ENCODE measurements at regions not wholly inside any gene's neighbourhood (a gene's known extent, or its start where the extent isn't known, plus 50 kb on each side); places are given as distances from the start of the nearest gene placed in this dataset.

DNA sequence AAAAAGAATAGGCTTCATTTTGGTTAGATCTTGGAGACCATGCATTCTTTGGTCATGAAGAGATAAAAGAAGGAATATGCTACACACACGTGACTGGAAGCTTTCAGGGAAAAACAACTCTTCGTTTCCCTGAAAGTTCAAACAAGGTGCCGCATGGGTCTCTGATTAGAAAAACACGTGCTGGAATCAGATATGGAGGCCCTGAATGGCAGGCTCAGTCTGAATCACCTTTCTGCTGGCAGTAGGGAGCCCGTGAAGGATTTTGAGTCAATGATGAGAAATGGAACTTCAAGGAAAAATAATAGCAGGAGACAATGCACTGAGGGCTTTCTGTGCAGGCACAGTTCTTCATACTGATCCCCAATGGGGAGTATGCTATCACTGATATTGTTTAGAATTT is 99.8 kb upstream of the LRRN1 start:
- Histone ChIP-seq H3K36me3 (no peaks in the 10 kb centered on the region), H3K4me1 (no peaks in the 10 kb centered on the region), H3K27ac (no peak overlapping the region), H3K4me3 (no peak overlapping the region), H3K9me3 (no peaks in the 10 kb centered on the region), H3K27me3 (no peaks in the 10 kb centered on the region)
- DNase-seq = no peak
- TF ChIP-seq, protein P1, sequence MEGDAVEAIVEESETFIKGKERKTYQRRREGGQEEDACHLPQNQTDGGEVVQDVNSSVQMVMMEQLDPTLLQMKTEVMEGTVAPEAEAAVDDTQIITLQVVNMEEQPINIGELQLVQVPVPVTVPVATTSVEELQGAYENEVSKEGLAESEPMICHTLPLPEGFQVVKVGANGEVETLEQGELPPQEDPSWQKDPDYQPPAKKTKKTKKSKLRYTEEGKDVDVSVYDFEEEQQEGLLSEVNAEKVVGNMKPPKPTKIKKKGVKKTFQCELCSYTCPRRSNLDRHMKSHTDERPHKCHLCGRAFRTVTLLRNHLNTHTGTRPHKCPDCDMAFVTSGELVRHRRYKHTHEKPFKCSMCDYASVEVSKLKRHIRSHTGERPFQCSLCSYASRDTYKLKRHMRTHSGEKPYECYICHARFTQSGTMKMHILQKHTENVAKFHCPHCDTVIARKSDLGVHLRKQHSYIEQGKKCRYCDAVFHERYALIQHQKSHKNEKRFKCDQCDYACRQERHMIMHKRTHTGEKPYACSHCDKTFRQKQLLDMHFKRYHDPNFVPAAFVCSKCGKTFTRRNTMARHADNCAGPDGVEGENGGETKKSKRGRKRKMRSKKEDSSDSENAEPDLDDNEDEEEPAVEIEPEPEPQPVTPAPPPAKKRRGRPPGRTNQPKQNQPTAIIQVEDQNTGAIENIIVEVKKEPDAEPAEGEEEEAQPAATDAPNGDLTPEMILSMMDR (IDR thresholded peaks at IDR 0.05) = no peak
- TF ChIP-seq POLR2A (IDR thresholded peaks at IDR 0.05) = no peak

DNA sequence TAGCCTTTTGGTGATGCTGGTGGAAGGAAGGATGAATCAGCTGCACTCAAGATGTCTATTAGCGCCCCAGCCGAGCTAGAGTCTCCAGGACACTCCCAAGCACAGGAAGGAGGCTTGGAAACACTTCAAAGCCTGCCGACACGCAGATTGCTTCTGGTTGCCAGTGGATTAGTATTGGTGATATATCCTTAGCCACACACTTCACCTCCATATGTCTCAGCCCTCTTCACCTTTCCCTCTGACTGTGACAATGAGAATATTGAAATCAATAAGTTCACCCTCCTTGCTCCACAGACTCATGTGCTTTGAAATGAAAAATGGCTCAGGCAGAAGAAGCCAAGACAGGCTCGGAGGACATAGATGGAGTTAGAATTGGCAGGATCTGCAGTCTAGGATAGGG is 102.9 kb upstream of the LRRN1 start:
- Histone ChIP-seq H3K4me3 (no peak overlapping the region), H3K9me3 (no peaks in the 10 kb centered on the region), H3K27ac (no peak overlapping the region), H3K27me3 (no peaks in the 10 kb centered on the region), H3K4me1 (no peaks in the 10 kb centered on the region), H3K36me3 (no peaks in the 10 kb centered on the region)
- TF ChIP-seq, protein P1 (IDR thresholded peaks at IDR 0.05) = no peak
- no peak for TF ChIP-seq POLR2A (IDR thresholded peaks at IDR 0.05)
- no peak for DNase-seq

DNA sequence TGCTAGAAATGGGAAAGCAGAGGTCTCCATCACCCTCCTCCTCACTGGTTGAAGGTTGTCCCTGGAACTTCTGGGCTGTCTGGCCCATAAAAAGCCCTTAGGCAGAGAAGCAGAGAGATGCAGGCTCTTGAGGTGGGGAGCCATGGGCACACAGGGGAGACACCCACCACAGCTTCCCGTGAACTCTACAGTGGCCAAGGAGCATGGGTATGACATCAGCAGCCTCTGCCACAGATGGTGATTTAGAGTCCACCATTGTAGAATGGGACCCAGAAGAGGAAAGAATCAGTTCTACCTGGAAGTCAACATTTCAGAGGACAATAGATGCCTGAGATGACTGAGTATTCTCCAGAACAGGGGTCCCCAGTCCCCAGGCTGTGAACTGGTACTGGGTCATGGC is 105.6 kb upstream of the LRRN1 start:
- TF ChIP-seq POLR2A (IDR thresholded peaks at IDR 0.05) = no peak
- TF ChIP-seq, protein P1 (IDR thresholded peaks at IDR 0.05) = no peak
- H3K36me3 ChIP-seq = no peaks in the 10 kb centered on the region
- H3K9me3 ChIP-seq = no peaks in the 10 kb centered on the region
- no peaks in the 10 kb centered on the region for H3K27me3 ChIP-seq
- DNase-seq = no peak
- H3K4me1 ChIP-seq = no peaks in the 10 kb centered on the region
- H3K27ac ChIP-seq = no peak overlapping the region
- no peak overlapping the region for H3K4me3 ChIP-seq

DNA sequence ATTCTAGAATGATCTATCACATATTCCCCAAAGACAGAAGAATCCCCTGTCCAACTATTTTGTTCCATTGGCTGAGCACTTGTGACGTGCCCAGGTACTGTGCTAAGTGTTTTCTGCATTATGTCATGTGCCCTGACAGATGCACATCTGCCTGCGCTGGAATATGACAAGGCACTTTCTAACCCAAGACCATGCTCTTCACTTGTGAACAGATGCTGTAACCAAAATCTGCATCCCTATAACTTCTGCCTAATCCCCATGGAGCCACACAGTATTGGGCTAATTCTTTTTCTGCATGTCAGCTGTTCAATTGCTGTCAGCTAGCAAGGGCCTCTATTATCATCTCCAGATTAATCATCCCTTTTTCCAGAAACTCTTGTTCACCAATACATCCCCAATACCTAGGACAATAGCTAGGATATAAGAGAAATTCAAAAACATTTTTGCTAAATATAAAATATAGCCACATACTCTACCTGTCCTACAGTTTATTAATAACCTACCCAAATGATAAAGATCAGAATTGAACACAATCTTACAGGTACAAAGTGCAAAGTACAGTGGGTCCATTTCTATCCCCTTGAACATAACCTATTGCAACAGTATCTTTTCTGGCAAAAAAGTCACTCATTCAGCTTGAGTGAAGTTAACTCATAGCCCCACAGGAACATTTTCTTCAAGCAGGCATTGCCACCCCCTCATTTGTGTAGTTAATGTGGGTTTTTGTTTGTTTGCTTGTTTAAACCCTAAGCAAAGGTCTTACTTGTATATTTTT is 109.4 kb upstream of the LRRN1 start:
- H3K27ac ChIP-seq = no peak overlapping the region
- no peaks in the 10 kb centered on the region for H3K4me1 ChIP-seq
- H3K36me3 ChIP-seq = no peaks in the 10 kb centered on the region
- TF ChIP-seq, protein P1 (IDR thresholded peaks at IDR 0.05) = no peak
- no peak for TF ChIP-seq POLR2A (IDR thresholded peaks at IDR 0.05)
- no peaks in the 10 kb centered on the region for H3K9me3 ChIP-seq
- H3K4me3 ChIP-seq = no peak overlapping the region
- no peaks in the 10 kb centered on the region for H3K27me3 ChIP-seq
- no peak for DNase-seq

DNA sequence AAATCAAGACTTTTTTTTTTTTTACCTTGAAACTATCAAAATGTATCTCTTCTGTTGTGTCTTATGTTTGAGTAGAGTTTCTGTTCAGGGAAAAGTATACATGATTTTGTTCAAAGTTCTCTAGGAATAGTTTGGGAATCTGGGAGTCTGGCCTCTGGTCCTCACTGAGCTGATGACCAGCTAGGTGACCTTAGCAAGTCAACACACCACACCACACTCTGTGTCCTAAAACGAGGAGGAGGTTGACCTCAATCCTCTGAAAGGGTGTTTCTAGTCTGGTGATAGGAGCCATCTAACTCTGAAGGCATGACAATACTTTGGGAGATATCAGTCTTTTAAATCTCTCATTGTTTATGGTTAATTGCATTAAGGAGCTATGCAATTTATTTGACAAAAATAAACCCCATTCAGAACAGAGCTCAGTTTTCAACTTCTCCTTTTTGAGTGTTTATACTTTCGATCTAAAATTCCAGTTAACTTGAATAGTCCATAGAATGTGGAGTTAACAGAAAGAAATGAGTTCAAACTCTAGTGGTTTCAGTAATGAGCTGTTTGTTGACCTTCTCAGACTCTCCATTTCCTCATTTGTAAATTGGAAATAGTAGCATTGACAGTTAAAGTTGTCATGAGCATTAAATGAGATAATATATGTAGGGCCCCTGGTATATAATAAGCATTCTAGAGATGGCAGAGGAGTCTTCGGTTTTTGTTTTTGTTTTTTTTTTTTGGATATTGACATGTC is 112.2 kb upstream of the LRRN1 start:
- H3K27me3 ChIP-seq = no peaks in the 10 kb centered on the region
- H3K4me1 ChIP-seq = no peaks in the 10 kb centered on the region
- no peak for DNase-seq
- H3K27ac ChIP-seq = no peak overlapping the region
- TF ChIP-seq, protein P1 (IDR thresholded peaks at IDR 0.05) = no peak
- no peak for TF ChIP-seq POLR2A (IDR thresholded peaks at IDR 0.05)
- no peaks in the 10 kb centered on the region for H3K9me3 ChIP-seq
- no peak overlapping the region for H3K4me3 ChIP-seq
- no peaks in the 10 kb centered on the region for H3K36me3 ChIP-seq

Measured in Peyer's patch (tissue), 4 donors.